ENCODE measurements at regions not wholly inside any gene's neighbourhood (a gene's known extent, or its start where the extent isn't known, plus 50 kb on each side); places are given as distances from the start of the nearest gene placed in this dataset.

GRCh38 chr1:109834951-109835350 is 71.2 kb upstream of the EPS8L3 start (continued):
- TF ChIP-seq XRCC5 (optimal IDR thresholded peaks at IDR 0.05; ENCODE audit: low read length) (no peak), HOXA3 (CRISPR knock-in tag; IDR thresholded peaks at IDR 0.05) (no peak), CHD2 (IDR thresholded peaks at IDR 0.05; ENCODE audit: low read depth, low read length) (no peak), HOXA9 (CRISPR knock-in tag; IDR thresholded peaks at IDR 0.05; ENCODE audit: borderline replicate concordance) (no peak), AGO1 (IDR thresholded peaks at IDR 0.05; ENCODE audit: low read depth, low read length, poor library complexity, severe bottlenecking) (no peak)

GRCh38 chr1:109832945-109833344 is 69.2 kb upstream of the EPS8L3 start:
- Histone ChIP-seq H3K4me3 (replicated peaks in 1 of 3; ENCODE audit: insufficient read depth in 1 of 3, low read depth in 2 of 3, low read length in 3 of 3) (no peak overlapping the region), H3K9me3 (ENCODE audit: low read length) (no peaks in the 10 kb centered on the region), H2AFZ (ENCODE audit: low read length) (no peak overlapping the region), H3K27ac (ENCODE audit: extremely low read length, insufficient read depth, low read length) (no peak overlapping the region), H3K4me1 (ENCODE audit: insufficient read depth, low read length) (no peaks in the 10 kb centered on the region), H3K4me2 (ENCODE audit: low read depth, low read length) (no peak overlapping the region), H3K79me2 (ENCODE audit: insufficient read depth, low read length) (no peaks in the 10 kb centered on the region), H3K9ac (ENCODE audit: insufficient read depth, low read depth, low read length) (no peak overlapping the region), H3K27me3 (ENCODE audit: control insufficient read depth in 1 of 2, insufficient read depth in 2 of 2, low read length in 2 of 2) (peaks cover 0 to 25% of the 10 kb centered on the region in 2 experiments; a peak in 1 of 5 replicates), H4K20me1 (ENCODE audit: insufficient read depth, low read length) (no peaks in the 10 kb centered on the region), H3K36me3 (replicated peaks in 1 of 2; ENCODE audit: control insufficient read depth in 1 of 2, insufficient read depth in 2 of 2, low read length in 2 of 2) (no peaks in the 10 kb centered on the region)
- CTCF ChIA-PET (ENCODE audit: low intra/inter-chr PET ratio, low total read pairs), result interaction anchor here (0.6 kb wide), 1 partner anchor 63 kb away, joined by 3 read pairs; no protein-coding TSS in a partner anchor
- POLR2A ChIA-PET, result no interaction called here
- no peak for FAIRE-seq
- in situ Hi-C loops (cut with HindIII; ENCODE audit: extremely low pct_ligation_motif_present, low pct_unique_long_range_greater_than_20kb) (no loop called here), intact Hi-C loops (cut with micrococcal nuclease; ENCODE audit: unreplicated experiment) (no loop called here)
- no peak for ATAC-seq
- DNase-seq (ENCODE audit: low spot score), result no peak
- no TSS peak for BruUV-seq (replicated peaks)
- 40% methylated on average over 5 of the region's 5 CpGs for WGBS (ENCODE audit: low lambda C conversion rate)
- TF ChIP-seq KDM1A (CRISPR knock-in tag; IDR thresholded peaks at IDR 0.05) (no peak), SKI (IDR thresholded peaks at IDR 0.05; ENCODE audit: partially characterized antibody) (no peak), HNF1B (CRISPR knock-in tag; IDR thresholded peaks at IDR 0.05) (no peak), DMTF1 (CRISPR knock-in tag; IDR thresholded peaks at IDR 0.05) (no peak), ZNF263 (CRISPR knock-in tag; IDR thresholded peaks at IDR 0.05) (no peak), SMAD3 (CRISPR knock-in tag; IDR thresholded peaks at IDR 0.05) (no peak), ZNF430 (CRISPR knock-in tag; IDR thresholded peaks at IDR 0.05) (no peak), RBM39 (IDR thresholded peaks at IDR 0.05; ENCODE audit: low read depth, low read length, poor library complexity, severe bottlenecking) (no peak), GTF2F1 (IDR thresholded peaks at IDR 0.05; ENCODE audit: low read length) (no peak), ZNF143 (CRISPR knock-in tag; IDR thresholded peaks at IDR 0.05) (no peak), MXD1 (CRISPR knock-in tag; IDR thresholded peaks at IDR 0.05) (no peak), ZBTB34 (CRISPR knock-in tag; IDR thresholded peaks at IDR 0.05) (no peak), DPF2 (CRISPR knock-in tag; IDR thresholded peaks at IDR 0.05; ENCODE audit: borderline replicate concordance, low read depth) (no peak), FOXC1 (CRISPR knock-in tag; IDR thresholded peaks at IDR 0.05; ENCODE audit: borderline replicate concordance) (no peak)
